Astrocyte (in vitro differentiated cells and primary cell): ENCODE measurements at regions not wholly inside any gene's neighbourhood (a gene's known extent, or its start where the extent isn't known, plus 50 kb on each side); places are given as distances from the start of the nearest gene placed in this dataset.

Source experiments
- DNase-seq: peaks from one replicate; pipeline ENCODE4 v3.0.0-alpha.2; 2010; ENCODE audit warnings: low read depth
- FAIRE-seq: peaks from 2 replicates; lab custom pipeline; 2011; peaks lifted over from hg19 to GRCh38; lab: Jason Lieb, UNC
- H2AFZ ChIP-seq: 2 replicates; pipeline ENCODE4 v1.6.0; 2012; ENCODE audit warnings: low read depth, low read length, inconsistent platforms
- H3K27ac ChIP-seq: 2 replicates; pipeline ENCODE4 v1.5.1; 2011; ENCODE audit warnings: low read depth, low read length, inconsistent platforms
- H3K27me3 ChIP-seq: 2 replicates; pipeline ENCODE4 v1.6.0; 2011; ENCODE audit warnings: low read length, inconsistent platforms; ENCODE audit not compliant: insufficient read depth
- H3K36me3 ChIP-seq: 2 replicates; pipeline ENCODE4 v1.5.1; 2011; ENCODE audit warnings: low read length, inconsistent platforms; ENCODE audit not compliant: insufficient read depth
- H3K4me1 ChIP-seq: 2 replicates; pipeline ENCODE4 v1.5.1; 2011; ENCODE audit warnings: low read length, inconsistent platforms; ENCODE audit not compliant: insufficient read depth
- H3K4me2 ChIP-seq: 2 replicates; pipeline ENCODE4 v1.6.0; 2012; ENCODE audit warnings: low read length, inconsistent platforms
- H3K4me3 ChIP-seq: 2 replicates; pipeline ENCODE4 v1.5.1; 2011; ENCODE audit warnings: low read depth, mild to moderate bottlenecking, low read length, inconsistent platforms; ENCODE audit not compliant: insufficient read depth
- H3K79me2 ChIP-seq: 2 replicates; pipeline ENCODE4 v1.6.0; 2012; ENCODE audit warnings: mild to moderate bottlenecking, low read length, inconsistent platforms; ENCODE audit not compliant: insufficient read depth
- H3K9ac ChIP-seq: 2 replicates; pipeline ENCODE4 v1.6.0; 2012; ENCODE audit warnings: mild to moderate bottlenecking, low read length, inconsistent platforms
- H3K9me3 ChIP-seq: 2 replicates; pipeline ENCODE4 v1.5.1; 2012; ENCODE audit warnings: low read depth, mild to moderate bottlenecking, low read length, inconsistent platforms; ENCODE audit not compliant: insufficient read depth
- H4K20me1 ChIP-seq: 2 replicates; pipeline ENCODE4 v1.6.0; 2012; ENCODE audit warnings: low read length, inconsistent platforms; ENCODE audit not compliant: insufficient read depth
- H3K27ac Mint-ChIP-seq: one replicate; pipeline ENCODE4 v1.8.0; 2021; ENCODE audit warnings: mild to moderate bottlenecking, mixed read lengths; ENCODE audit not compliant: unreplicated experiment
- H3K27me3 Mint-ChIP-seq: one replicate; pipeline ENCODE4 v1.8.0; 2021; ENCODE audit warnings: low read depth, mixed read lengths; ENCODE audit not compliant: unreplicated experiment
- H3K36me3 Mint-ChIP-seq: one replicate; pipeline ENCODE4 v1.8.0; 2021; ENCODE audit warnings: low read depth, mixed read lengths; ENCODE audit not compliant: unreplicated experiment
- H3K4me1 Mint-ChIP-seq: one replicate; pipeline ENCODE4 v1.8.0; 2021; ENCODE audit warnings: low read depth, mixed read lengths; ENCODE audit not compliant: unreplicated experiment
- H3K4me3 Mint-ChIP-seq: one replicate; pipeline ENCODE4 v1.8.0; 2021; ENCODE audit warnings: mild to moderate bottlenecking, moderate library complexity, mixed read lengths; ENCODE audit not compliant: unreplicated experiment
- H3K9me3 Mint-ChIP-seq: one replicate; pipeline ENCODE4 v1.8.0; 2021; ENCODE audit warnings: mild to moderate bottlenecking, mixed read lengths; ENCODE audit not compliant: unreplicated experiment
- EZH2 ChIP-seq: IDR thresholded peaks from 2 replicates; pipeline ENCODE4 v1.6.1; 2012; ENCODE audit warnings: mild to moderate bottlenecking, low read length, inconsistent platforms; ENCODE audit not compliant: insufficient read depth
- TF ChIP-seq, protein P1 (sequence below): IDR thresholded peaks from 2 replicates; pipeline ENCODE4 v1.5.1; 2011; ENCODE audit warnings: low read depth, mild to moderate bottlenecking, inconsistent platforms, low read length, moderate library complexity; ENCODE audit not compliant: insufficient read depth

DNA sequence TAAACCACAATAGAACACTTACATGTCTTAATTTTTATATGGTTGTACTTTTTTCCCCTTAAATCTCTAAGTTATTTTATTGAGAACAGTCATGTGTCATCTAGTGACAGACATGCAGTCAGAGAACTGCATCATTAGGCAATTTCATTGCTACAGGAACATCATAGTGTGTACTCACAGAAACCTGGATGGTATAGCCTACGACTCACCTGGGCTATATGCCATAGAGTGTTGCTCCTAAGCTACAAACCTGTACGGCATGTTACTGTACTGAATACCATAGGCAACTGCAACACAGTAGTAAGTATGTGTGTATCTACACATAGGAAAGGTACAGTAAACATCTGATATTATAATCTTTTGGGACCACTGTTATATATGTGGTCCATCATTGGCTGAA is 557.6 kb downstream of the PRKD1 start:
- Histone ChIP-seq H4K20me1 (no peaks in the 10 kb centered on the region), H2AFZ (no peak overlapping the region), H3K36me3 (no peaks in the 10 kb centered on the region), H3K4me2 (no peak overlapping the region), H3K27ac (no peak overlapping the region), H3K4me3 (no peak overlapping the region), H3K4me1 (no peaks in the 10 kb centered on the region), H3K27me3 (no peaks in the 10 kb centered on the region), H3K79me2 (no peaks in the 10 kb centered on the region), H3K9me3 (no peaks in the 10 kb centered on the region), H3K9ac (no peak overlapping the region)
- Mint-ChIP-seq H3K36me3 (no peaks in the 10 kb centered on the region), H3K4me1 (no peaks in the 10 kb centered on the region), H3K27ac (no peak overlapping the region), H3K9me3 (no peaks in the 10 kb centered on the region), H3K4me3 (no peak overlapping the region), H3K27me3 (no peaks in the 10 kb centered on the region)
- TF ChIP-seq, protein P1, sequence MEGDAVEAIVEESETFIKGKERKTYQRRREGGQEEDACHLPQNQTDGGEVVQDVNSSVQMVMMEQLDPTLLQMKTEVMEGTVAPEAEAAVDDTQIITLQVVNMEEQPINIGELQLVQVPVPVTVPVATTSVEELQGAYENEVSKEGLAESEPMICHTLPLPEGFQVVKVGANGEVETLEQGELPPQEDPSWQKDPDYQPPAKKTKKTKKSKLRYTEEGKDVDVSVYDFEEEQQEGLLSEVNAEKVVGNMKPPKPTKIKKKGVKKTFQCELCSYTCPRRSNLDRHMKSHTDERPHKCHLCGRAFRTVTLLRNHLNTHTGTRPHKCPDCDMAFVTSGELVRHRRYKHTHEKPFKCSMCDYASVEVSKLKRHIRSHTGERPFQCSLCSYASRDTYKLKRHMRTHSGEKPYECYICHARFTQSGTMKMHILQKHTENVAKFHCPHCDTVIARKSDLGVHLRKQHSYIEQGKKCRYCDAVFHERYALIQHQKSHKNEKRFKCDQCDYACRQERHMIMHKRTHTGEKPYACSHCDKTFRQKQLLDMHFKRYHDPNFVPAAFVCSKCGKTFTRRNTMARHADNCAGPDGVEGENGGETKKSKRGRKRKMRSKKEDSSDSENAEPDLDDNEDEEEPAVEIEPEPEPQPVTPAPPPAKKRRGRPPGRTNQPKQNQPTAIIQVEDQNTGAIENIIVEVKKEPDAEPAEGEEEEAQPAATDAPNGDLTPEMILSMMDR = no peak
- TF ChIP-seq EZH2 = no peak
- DNase-seq (no peak), FAIRE-seq (no peak)

DNA sequence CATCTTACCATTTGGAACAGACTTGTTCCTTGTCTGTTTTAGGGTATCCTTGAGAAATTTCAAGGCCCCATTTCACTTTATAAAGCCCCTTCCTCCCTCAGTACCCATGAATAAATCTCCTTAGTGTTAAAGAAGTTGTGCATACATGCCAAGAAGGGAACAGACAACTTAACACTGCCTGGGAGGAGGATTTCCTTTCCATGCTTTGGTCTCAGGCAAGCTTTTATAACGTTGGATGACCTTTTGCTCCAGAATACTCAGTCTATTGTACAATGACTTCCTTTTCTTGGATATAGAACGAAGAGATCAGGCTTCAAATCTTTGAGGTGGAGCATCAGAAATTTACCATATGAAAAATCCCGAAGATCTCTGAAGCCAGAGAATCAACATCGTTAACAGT is 551.4 kb downstream of the PRKD1 start:
- Mint-ChIP-seq H3K4me3 (no peak overlapping the region), H3K27me3 (no peaks in the 10 kb centered on the region), H3K27ac (no peak overlapping the region), H3K9me3 (no peaks in the 10 kb centered on the region), H3K36me3 (no peaks in the 10 kb centered on the region), H3K4me1 (no peaks in the 10 kb centered on the region)
- H4K20me1 ChIP-seq = no peaks in the 10 kb centered on the region
- H3K27ac ChIP-seq = no peak overlapping the region
- H3K79me2 ChIP-seq = no peaks in the 10 kb centered on the region
- FAIRE-seq = no peak
- DNase-seq = no peak
- H2AFZ ChIP-seq = no peak overlapping the region
- no peaks in the 10 kb centered on the region for H3K36me3 ChIP-seq
- H3K9ac ChIP-seq = no peak overlapping the region
- H3K4me3 ChIP-seq = no peak overlapping the region
- no peaks in the 10 kb centered on the region for H3K27me3 ChIP-seq
- no peaks in the 10 kb centered on the region for H3K9me3 ChIP-seq
- no peak overlapping the region for H3K4me2 ChIP-seq
- TF ChIP-seq EZH2 = no peak
- TF ChIP-seq, protein P1 = no peak
- no peaks in the 10 kb centered on the region for H3K4me1 ChIP-seq

DNA sequence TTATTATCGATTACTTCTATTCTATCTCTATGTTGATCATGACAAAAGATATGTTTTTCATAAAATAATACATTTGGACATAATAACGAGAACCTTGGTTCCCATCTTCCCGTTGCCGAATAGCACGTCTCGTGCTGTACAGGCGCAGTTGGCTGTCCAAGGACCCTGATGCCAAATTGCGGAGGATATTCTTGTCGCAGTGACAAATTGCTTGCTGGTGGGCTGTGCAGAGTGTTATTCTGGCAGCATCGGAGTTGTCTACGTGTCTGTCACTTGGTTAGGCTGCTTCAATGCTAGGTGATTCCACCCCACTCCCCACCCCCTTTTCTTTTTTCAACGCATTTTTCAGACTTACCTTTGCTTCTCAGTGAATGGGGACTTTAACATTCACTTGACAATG is 546.8 kb downstream of the PRKD1 start:
- no peaks in the 10 kb centered on the region for H3K27me3 Mint-ChIP-seq
- no peaks in the 10 kb centered on the region for H3K36me3 Mint-ChIP-seq

More for the DNA sequence above, 546.8 kb downstream of the PRKD1 start:
- FAIRE-seq (no peak), DNase-seq (no peak)
- H3K4me1 Mint-ChIP-seq = no peaks in the 10 kb centered on the region
- Histone ChIP-seq H4K20me1 (no peaks in the 10 kb centered on the region), H3K9me3 (no peaks in the 10 kb centered on the region), H3K27me3 (no peaks in the 10 kb centered on the region), H2AFZ (no peak overlapping the region), H3K27ac (no peak overlapping the region), H3K4me1 (no peaks in the 10 kb centered on the region), H3K36me3 (no peaks in the 10 kb centered on the region), H3K79me2 (no peaks in the 10 kb centered on the region), H3K4me3 (no peak overlapping the region), H3K9ac (no peak overlapping the region), H3K4me2 (no peak overlapping the region)
- no peak overlapping the region for H3K27ac Mint-ChIP-seq
- H3K4me3 Mint-ChIP-seq = no peak overlapping the region
- TF ChIP-seq, protein P1 = no peak
- no peak for TF ChIP-seq EZH2
- H3K9me3 Mint-ChIP-seq = no peaks in the 10 kb centered on the region
